ENCODE measurements at regions not wholly inside any gene's neighbourhood (a gene's known extent, or its start where the extent isn't known, plus 50 kb on each side); places are given as distances from the start of the nearest gene placed in this dataset.

DNA sequence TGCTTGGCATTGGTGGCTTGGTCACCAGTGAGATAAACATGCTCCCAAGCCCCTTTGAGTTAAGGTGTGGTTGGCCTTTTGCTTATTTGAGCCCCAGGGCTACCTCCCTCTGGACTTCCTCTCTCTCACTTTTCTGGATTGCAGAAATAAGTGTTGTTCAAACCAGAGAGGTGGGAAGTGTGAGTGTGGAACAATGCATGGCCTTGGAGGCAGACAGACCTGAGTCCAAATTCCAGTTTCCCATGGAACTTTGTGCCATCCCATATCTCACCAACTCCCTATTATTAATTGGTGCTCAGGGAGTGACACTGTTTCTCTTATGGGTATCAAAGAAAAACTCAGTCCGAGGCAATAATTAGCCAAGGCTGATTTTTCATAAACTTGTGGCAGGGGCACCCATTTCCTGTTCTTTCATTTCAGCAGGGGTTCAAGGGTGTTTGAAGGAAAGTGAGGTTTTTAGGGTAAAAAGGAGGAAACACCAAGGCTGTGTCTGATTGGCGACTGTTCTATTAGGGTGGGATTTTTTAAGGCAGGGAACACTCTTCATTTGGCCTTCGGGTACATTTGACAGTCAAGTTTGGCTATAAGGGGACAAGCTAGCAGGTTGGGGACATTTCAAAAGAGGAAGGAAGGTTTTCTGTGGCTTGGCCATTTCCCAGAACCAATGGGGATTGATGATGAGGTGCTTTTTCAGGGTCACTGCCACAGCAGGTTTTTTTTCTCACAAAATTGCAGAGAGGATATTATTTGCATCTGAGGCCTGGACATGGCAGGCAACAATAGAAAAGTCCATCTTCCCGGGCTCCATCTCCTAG lies 148.8 kb upstream of the NPY start:
- no peak for DNase-seq
- H3K27ac Mint-ChIP-seq = no peak overlapping the region
- H3K4me3 Mint-ChIP-seq = no peak overlapping the region
- no peaks in the 10 kb centered on the region for H3K27me3 Mint-ChIP-seq (ENCODE audit: insufficient read depth)
- no peaks in the 10 kb centered on the region for H3K36me3 Mint-ChIP-seq (ENCODE audit: low read depth)
- peaks cover 39% of the 10 kb centered on the region for H3K9me3 Mint-ChIP-seq
- TF ChIP-seq, protein P1, sequence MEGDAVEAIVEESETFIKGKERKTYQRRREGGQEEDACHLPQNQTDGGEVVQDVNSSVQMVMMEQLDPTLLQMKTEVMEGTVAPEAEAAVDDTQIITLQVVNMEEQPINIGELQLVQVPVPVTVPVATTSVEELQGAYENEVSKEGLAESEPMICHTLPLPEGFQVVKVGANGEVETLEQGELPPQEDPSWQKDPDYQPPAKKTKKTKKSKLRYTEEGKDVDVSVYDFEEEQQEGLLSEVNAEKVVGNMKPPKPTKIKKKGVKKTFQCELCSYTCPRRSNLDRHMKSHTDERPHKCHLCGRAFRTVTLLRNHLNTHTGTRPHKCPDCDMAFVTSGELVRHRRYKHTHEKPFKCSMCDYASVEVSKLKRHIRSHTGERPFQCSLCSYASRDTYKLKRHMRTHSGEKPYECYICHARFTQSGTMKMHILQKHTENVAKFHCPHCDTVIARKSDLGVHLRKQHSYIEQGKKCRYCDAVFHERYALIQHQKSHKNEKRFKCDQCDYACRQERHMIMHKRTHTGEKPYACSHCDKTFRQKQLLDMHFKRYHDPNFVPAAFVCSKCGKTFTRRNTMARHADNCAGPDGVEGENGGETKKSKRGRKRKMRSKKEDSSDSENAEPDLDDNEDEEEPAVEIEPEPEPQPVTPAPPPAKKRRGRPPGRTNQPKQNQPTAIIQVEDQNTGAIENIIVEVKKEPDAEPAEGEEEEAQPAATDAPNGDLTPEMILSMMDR (IDR thresholded peaks at IDR 0.05) = no peak
- no peaks in the 10 kb centered on the region for H3K4me1 Mint-ChIP-seq (ENCODE audit: low read depth)

DNA sequence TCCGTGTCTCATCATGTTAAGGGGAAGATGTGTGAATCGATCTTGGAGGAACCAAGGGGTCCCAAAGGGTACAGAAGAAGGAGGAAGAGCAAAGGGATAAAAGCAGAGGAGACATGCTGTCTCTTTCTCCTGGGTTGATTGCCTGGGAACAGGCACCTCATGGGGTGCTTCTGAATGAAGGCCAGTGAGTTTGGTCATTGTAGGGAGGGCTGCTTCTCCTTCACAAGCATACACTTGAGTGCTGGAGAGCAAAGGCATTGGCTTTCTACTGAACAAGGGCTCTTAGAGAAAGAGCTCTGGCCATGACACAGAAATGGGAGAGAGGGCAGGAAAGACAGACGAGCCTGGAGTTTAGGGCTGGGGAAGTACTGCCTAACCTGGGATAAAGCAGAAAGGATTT lies 146.7 kb upstream of the NPY start:
- H3K9me3 Mint-ChIP-seq = peaks cover 51% of the 10 kb centered on the region
- no peaks in the 10 kb centered on the region for H3K27me3 Mint-ChIP-seq (ENCODE audit: insufficient read depth)
- H3K4me1 Mint-ChIP-seq (ENCODE audit: low read depth) = no peaks in the 10 kb centered on the region
- DNase-seq = no peak
- TF ChIP-seq, protein P1 (IDR thresholded peaks at IDR 0.05) = no peak
- no peak overlapping the region for H3K4me3 Mint-ChIP-seq
- no peaks in the 10 kb centered on the region; the same call in 1 of the 2 replicates for H3K36me3 Mint-ChIP-seq (ENCODE audit: low read depth)
- no peak overlapping the region for H3K27ac Mint-ChIP-seq

DNA sequence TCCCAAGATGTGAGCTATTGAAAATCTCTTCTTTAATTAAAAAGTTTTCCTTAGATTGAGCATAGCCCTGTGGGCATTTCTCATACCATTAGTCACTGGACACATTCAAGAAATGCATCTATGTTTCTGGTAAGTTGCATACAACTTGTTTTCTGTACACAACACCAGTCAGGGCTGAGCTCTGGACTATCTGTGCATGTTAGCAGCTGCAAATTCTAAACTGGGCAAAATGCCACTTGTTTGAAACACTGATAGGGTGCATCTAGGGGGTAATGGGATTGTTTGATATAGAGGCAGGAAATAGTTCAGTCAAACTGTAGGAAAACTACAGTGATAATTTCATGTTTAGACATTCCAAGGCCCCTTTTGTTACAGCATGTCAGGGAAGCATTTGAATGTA lies 145.6 kb upstream of the NPY start:
- TF ChIP-seq, protein P1 (IDR thresholded peaks at IDR 0.05) = no peak
- no peaks in the 10 kb centered on the region for H3K4me1 Mint-ChIP-seq (ENCODE audit: low read depth)
- no peak overlapping the region for H3K4me3 Mint-ChIP-seq
- H3K9me3 Mint-ChIP-seq = peaks cover 58% of the 10 kb centered on the region
- DNase-seq = no peak
- no peaks in the 10 kb centered on the region for H3K27me3 Mint-ChIP-seq (ENCODE audit: insufficient read depth)
- no peaks in the 10 kb centered on the region; the same call in 1 of the 2 replicates for H3K36me3 Mint-ChIP-seq (ENCODE audit: low read depth)
- H3K27ac Mint-ChIP-seq = no peak overlapping the region

DNA sequence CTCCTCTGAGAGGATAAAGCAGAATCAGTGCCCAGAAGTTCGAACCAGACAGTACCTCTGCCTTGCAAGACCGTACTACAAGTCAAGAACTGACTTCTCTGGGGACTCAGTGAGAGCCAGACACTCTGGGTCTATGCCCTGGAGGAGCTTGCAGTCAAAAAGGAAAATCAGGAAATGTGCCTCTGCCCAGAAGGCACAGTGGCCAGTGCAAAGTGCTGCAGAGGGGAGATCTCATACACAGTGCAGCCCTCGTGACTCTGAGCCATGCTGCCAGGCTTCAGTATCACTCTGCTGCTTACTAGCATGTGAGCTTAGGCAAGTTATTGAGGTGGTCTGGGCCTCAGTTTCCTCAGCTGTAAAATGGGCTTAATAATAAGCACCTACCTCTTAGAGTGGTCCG lies 144.0 kb upstream of the NPY start:
- TF ChIP-seq, protein P1 (IDR thresholded peaks at IDR 0.05) = no peak
- no peak overlapping the region for H3K4me3 Mint-ChIP-seq
- no peak overlapping the region for H3K27ac Mint-ChIP-seq
- no peaks in the 10 kb centered on the region for H3K27me3 Mint-ChIP-seq (ENCODE audit: insufficient read depth)
- no peaks in the 10 kb centered on the region; the same call in 1 of the 2 replicates for H3K36me3 Mint-ChIP-seq (ENCODE audit: low read depth)
- H3K9me3 Mint-ChIP-seq = peaks cover 61% of the 10 kb centered on the region
- no peaks in the 10 kb centered on the region for H3K4me1 Mint-ChIP-seq (ENCODE audit: low read depth)
- DNase-seq = no peak

DNA sequence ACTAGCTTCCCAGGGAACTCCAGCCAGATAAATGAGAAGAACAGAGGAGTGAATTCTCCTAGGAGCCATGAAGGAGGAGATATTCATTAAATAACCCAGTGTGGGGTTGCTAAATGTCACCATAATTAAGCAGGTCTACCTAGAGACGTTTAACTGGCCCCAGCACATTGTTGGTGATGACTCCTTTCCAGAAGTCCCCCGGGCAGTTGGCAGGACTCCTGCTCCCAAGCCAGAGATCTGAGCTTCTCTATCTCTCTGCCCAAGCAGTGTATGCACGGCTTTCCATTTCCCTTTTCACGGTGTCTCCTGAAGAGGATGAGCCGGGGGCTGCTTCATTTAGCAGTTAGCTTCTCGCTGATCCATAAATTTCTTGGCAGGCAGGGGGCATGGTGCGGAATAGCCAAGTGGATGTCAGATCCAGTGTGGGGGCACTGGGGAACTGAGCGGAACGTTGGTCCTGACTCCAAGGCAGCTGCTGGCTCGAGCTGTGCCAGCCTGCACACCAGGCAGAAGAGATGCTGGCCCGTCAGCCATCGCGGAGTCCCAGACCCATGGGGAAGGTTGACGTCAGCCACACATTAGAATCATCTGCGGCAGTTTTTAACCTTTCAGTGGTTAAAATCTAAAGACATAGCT lies 142.0 kb upstream of the NPY start:
- no peak overlapping the region for H3K4me3 Mint-ChIP-seq
- TF ChIP-seq, protein P1 (IDR thresholded peaks at IDR 0.05) = no peak
- peaks cover 48% of the 10 kb centered on the region for H3K9me3 Mint-ChIP-seq
- no peak for DNase-seq
- H3K4me1 Mint-ChIP-seq (ENCODE audit: low read depth) = no peaks in the 10 kb centered on the region
- H3K27me3 Mint-ChIP-seq (ENCODE audit: insufficient read depth) = no peaks in the 10 kb centered on the region
- H3K36me3 Mint-ChIP-seq (ENCODE audit: low read depth) = no peaks in the 10 kb centered on the region; the same call in 1 of the 2 replicates
- H3K27ac Mint-ChIP-seq = no peak overlapping the region
